WI38 (cell line): ENCODE measurements at regions not wholly inside any gene's neighbourhood (a gene's known extent, or its start where the extent isn't known, plus 50 kb on each side); places are given as distances from the start of the nearest gene placed in this dataset.

ENCODE experiments used
- H3K4me3 ChIP-seq: 2 replicates; pipeline ENCODE4 v1.5.1; 2011; ENCODE audit warnings: low read depth, mild to moderate bottlenecking, control low read depth, low read length
- TF ChIP-seq, protein P1 (sequence below): IDR thresholded peaks from 2 replicates; pipeline ENCODE4 v1.5.1; 2012; ENCODE audit warnings: low read depth, mild to moderate bottlenecking, control low read depth, low read length

DNA sequence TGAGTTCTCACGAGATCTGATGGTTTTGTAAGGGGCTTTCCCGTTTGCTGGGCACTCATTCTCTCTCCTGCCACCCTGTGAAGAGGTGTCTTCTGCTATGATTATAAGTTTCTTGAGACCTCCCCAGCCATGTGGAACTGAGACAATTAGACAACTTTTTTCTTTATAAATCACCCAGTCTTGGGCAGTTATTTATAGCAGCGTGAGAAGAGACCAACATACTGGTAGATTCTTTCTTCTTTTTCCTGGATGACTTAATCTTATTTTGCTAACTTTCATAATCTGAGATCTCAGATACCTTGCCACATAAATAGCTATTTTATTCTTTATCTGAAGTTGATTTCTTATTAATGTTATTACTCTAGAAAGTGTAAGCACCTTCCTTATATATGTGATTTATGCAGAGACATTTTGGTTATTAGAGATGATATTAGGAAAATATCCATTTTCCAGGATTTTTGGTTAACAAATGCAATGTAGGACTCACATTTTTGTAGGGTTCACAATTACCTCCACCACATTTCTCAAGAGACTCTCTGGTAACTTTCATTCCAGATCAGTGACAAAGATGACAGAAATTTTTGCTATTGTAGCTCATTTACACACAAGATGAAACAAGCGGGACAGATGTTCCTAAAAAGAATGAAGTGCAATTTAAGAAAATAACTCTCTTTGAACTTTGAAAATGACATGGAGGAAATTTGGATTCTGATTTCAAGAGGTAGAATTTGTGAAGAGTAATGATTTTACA, 97.9 kb upstream of the RND3 start:
- no peak overlapping the region for H3K4me3 ChIP-seq
- TF ChIP-seq, protein P1, sequence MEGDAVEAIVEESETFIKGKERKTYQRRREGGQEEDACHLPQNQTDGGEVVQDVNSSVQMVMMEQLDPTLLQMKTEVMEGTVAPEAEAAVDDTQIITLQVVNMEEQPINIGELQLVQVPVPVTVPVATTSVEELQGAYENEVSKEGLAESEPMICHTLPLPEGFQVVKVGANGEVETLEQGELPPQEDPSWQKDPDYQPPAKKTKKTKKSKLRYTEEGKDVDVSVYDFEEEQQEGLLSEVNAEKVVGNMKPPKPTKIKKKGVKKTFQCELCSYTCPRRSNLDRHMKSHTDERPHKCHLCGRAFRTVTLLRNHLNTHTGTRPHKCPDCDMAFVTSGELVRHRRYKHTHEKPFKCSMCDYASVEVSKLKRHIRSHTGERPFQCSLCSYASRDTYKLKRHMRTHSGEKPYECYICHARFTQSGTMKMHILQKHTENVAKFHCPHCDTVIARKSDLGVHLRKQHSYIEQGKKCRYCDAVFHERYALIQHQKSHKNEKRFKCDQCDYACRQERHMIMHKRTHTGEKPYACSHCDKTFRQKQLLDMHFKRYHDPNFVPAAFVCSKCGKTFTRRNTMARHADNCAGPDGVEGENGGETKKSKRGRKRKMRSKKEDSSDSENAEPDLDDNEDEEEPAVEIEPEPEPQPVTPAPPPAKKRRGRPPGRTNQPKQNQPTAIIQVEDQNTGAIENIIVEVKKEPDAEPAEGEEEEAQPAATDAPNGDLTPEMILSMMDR = no peak

DNA sequence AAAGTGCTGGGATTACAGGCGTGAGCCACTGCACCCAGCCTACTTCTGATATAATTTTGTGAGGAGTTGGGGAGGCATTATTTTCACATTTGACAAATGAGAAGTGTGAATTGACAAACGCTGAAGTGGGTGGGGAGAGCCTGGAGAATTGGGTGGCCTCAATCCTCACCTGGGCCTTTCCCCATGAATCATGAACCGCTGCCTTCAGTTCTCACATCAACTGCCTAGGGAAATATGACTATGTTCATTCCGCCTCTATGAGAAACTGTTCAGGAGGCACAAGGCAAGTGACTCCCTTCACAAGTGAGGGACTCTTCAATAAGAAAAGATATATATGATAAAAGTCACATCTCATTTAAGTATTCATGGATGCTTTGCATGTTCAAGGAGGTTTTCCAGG, 96.6 kb upstream of the RND3 start:
- TF ChIP-seq, protein P1 = no peak
- H3K4me3 ChIP-seq = no peak overlapping the region

DNA sequence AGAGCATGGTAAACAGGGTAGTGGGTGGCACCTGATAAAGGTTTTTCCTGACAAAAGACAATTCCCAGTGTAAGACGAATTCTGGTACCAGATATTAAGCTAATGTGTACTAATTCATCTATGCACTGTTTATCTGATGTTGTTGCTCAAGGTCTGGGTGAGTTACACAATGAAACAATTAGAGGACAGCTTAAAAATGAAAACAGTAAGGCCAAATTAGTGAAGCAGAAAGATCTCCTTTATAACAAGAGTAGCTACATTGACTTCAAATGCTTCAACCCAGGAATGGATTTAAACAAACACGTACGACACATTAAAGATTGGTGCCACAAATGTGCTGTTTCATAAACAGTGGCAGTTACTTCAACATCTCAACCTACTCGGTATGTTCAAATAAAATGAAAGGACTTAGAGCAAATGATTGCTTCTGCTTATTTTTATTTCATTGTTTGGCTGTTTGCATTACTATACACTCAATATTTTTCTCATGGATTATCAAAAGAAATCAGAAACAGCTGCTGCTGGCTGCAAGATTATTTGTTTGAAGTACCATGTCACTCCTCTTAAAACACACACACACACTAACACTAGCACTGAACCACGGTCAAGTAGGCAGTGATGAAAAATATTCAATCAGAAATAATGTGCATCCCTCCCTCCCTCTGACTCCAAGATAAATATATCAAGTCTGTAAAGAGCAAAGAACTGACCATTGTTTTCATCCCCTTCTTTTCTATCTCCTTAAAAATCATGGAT, 94.4 kb upstream of the RND3 start:
- TF ChIP-seq, protein P1 = no peak

DNA sequence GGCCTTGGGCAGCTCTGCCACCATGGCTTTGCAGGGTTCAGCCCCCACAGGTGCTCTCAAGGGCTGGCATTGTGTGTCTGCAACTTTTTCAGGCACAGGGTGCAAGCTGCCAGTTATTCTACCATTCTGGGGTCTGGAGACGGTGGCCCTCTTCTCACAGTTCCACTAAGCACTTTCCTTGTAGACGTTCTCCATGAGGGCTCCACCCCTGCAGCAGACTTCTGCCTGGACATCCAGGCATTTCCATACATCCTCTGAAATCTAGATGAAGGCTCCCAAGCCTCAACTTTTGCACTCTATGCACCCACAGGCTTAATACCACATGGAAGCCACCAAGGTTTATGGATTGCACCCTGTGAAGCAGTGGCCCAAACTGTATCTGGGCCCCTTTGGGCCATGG, 91.0 kb upstream of the RND3 start:
- TF ChIP-seq, protein P1 = no peak
- no peak overlapping the region for H3K4me3 ChIP-seq

More for the DNA sequence above, 94.4 kb upstream of the RND3 start:
- peak overlapping the region; percentile 16 for H3K4me3 ChIP-seq

DNA sequence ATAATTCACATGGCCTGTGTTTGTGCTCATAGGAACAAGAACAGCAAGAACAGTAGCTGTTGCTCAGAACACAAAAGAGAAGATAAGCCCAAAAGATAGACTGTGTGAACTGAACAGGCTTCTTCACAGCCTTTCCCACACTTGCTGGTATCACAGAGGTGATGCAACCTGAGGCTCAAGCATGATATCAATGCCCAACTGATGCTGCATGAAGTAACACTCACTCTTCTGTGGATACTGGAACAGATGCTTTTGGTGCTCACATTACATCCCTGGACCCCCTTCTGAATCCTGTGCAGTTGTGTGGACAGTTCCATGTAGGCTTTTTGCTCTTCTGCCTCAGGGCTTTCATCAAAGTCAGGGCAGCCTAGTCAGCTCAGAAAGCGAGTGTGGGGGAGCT, 88.4 kb upstream of the RND3 start:
- TF ChIP-seq, protein P1 = no peak
- H3K4me3 ChIP-seq = no peak overlapping the region

DNA sequence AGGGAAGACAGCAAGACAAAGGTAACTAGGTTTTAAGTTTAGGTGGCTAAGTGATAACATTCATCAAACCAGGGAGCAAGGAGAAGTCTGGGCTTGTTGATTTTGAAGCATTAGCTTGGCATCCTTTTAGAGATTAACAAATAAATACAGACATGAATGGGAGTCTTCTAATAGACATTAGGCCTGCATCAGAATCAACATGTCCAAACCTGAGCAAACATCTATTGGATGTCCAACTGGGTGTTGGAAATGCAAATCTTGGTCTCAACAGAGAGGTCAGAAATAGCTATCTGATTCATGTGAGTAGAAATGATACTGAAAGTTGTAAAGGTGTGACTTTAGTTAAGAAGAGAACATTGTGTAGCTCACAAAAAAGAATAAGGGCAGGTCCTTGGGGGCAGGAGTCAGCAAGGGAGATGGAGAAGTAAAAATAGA, 85.5 kb upstream of the RND3 start:
- no peak overlapping the region for H3K4me3 ChIP-seq
- TF ChIP-seq, protein P1 = no peak

DNA sequence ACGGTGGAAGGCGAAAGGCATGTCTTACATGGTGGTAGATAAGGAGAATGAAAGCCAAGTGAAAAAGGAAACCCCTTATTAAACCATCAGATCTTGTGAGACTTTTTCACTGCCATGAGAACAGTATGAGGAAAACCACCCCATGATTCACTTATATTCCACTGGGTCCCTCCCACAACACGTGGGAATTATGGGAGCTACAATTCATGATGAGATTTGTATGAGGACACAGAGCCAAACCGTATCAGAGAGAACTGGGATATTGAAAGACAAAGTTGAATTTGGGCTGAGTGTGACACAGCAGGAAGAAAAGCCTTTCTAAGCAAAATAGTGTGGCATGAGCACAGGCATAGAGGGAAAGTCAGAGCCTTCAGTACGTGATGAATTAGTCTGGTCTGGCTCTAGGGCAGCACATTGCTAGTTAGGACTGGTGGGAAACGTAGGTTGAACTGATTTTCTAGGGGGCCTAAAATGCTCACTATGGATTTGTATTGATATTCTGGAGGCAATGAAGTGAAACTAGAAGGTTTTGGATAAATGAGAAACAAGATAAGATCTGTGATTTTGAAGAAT, 84.8 kb upstream of the RND3 start:
- TF ChIP-seq, protein P1 = no peak
- no peak overlapping the region for H3K4me3 ChIP-seq
